DND-41 (cell line): ENCODE measurements at regions not wholly inside any gene's neighbourhood (a gene's known extent, or its start where the extent isn't known, plus 50 kb on each side); places are given as distances from the start of the nearest gene placed in this dataset.

Experiments
- ATAC-seq: fragments of 200-7000 bp; cut with Tn5 transposase; 3 replicates; pipeline ENCODE4 v1.9.1; 2021; ENCODE audit warnings: low read depth; ENCODE audit not compliant: insufficient read depth
- DNase-seq: peaks from one replicate; pipeline ENCODE4 v3.0.0-alpha.2; 2020
- H2AFZ ChIP-seq: 2 replicates; pipeline ENCODE4 v1.6.0; 2012; ENCODE audit warnings: low read depth, low read length
- H3K27ac ChIP-seq: 2 replicates; pipeline ENCODE4 v1.5.1; 2012; ENCODE audit warnings: low read length, inconsistent platforms
- H3K27me3 ChIP-seq: fragments of 200-600 bp; sonication (generic); 2 replicates; pipeline ENCODE4 v1.6.0; 2012; ENCODE audit warnings: low read length, mild to moderate bottlenecking, inconsistent platforms; ENCODE audit not compliant: insufficient read depth, poor library complexity
- H3K36me3 ChIP-seq: 2 replicates; pipeline ENCODE4 v1.5.1; 2012; ENCODE audit warnings: low read length, inconsistent platforms; ENCODE audit not compliant: insufficient read depth
- H3K4me1 ChIP-seq: 2 replicates; pipeline ENCODE4 v1.5.1; 2012; ENCODE audit warnings: mild to moderate bottlenecking, low read length; ENCODE audit not compliant: insufficient read depth
- H3K4me2 ChIP-seq: 2 replicates; pipeline ENCODE4 v1.6.0; 2012; ENCODE audit warnings: mild to moderate bottlenecking, moderate library complexity, low read length, inconsistent platforms; ENCODE audit not compliant: insufficient read depth
- H3K4me3 ChIP-seq, 2 experiments: fragments of 200-600 bp in 1 of 2; shearing (Covaris generic) in 1 of 2; 2 replicates each; pipeline ENCODE4 v1.5.1; 2012 to 2016; ENCODE audit warnings: inconsistent platforms in 2 of 2, low read length in 2 of 2, mild to moderate bottlenecking in 2 of 2, low read depth in 1 of 2, moderate library complexity in 1 of 2
- H3K79me2 ChIP-seq: 2 replicates; pipeline ENCODE4 v1.6.0; 2012; ENCODE audit warnings: low read length, inconsistent platforms; ENCODE audit not compliant: insufficient read depth
- H3K9ac ChIP-seq: 2 replicates; pipeline ENCODE4 v1.6.0; 2012; ENCODE audit warnings: low read depth, mild to moderate bottlenecking, inconsistent platforms, low read length, moderate library complexity
- H3K9me3 ChIP-seq: 2 replicates; pipeline ENCODE4 v1.5.1; 2012; ENCODE audit warnings: low read length, moderate library complexity, mild to moderate bottlenecking, inconsistent platforms; ENCODE audit not compliant: insufficient read depth, severe bottlenecking
- H4K20me1 ChIP-seq: 2 replicates; pipeline ENCODE4 v1.6.0; 2012; ENCODE audit warnings: low read length; ENCODE audit not compliant: insufficient read depth
- CTCF ChIP-seq: IDR thresholded peaks from 2 replicates; pipeline ENCODE4 v1.5.1; 2012; ENCODE audit warnings: borderline replicate concordance, low read length, moderate library complexity, mild to moderate bottlenecking; ENCODE audit not compliant: poor library complexity, severe bottlenecking; ENCODE audit errors: extremely low read depth
- EZH2 ChIP-seq: IDR thresholded peaks from 3 replicates; pipeline ENCODE4 v1.6.1; 2012; ENCODE audit warnings: borderline replicate concordance, low read depth, mild to moderate bottlenecking, moderate library complexity, low read length, inconsistent platforms; ENCODE audit not compliant: severe bottlenecking

GRCh38 chr2:56089931-56090330 is 93.9 kb upstream of the CCDC85A start:
- no peaks in the 10 kb centered on the region for H4K20me1 ChIP-seq
- DNase-seq (no peak), ATAC-seq (no peak)
- no peaks in the 10 kb centered on the region for H3K9me3 ChIP-seq
- no peak overlapping the region for H2AFZ ChIP-seq
- no peak overlapping the region for H3K4me2 ChIP-seq
- TF ChIP-seq EZH2 (no peak), CTCF (no peak)
- no peak overlapping the region for H3K27ac ChIP-seq
- no peak overlapping the region for H3K9ac ChIP-seq
- H3K79me2 ChIP-seq, result no peaks in the 10 kb centered on the region
- no peaks in the 10 kb centered on the region for H3K27me3 ChIP-seq
- H3K4me1 ChIP-seq, result no peaks in the 10 kb centered on the region
- no peaks in the 10 kb centered on the region for H3K36me3 ChIP-seq
- no peak overlapping the region for H3K4me3 ChIP-seq

GRCh38 chr2:56099963-56100362 is 83.8 kb upstream of the CCDC85A start:
- Histone ChIP-seq H3K4me2 (no peak overlapping the region), H3K4me1 (no peaks in the 10 kb centered on the region), H2AFZ (no peak overlapping the region), H3K9ac (no peak overlapping the region), H3K79me2 (no peaks in the 10 kb centered on the region), H3K27ac (no peak overlapping the region), H4K20me1 (no peaks in the 10 kb centered on the region), H3K4me3 (no peak overlapping the region), H3K36me3 (no peaks in the 10 kb centered on the region), H3K9me3 (no peaks in the 10 kb centered on the region), H3K27me3 (peaks cover 8% of the 10 kb centered on the region)
- ATAC-seq (no peak), DNase-seq (no peak)
- no peak for TF ChIP-seq CTCF
- TF ChIP-seq EZH2, result no peak

GRCh38 chr2:56100791-56101312 is 82.9 kb upstream of the CCDC85A start:
- no peaks in the 10 kb centered on the region for H3K4me1 ChIP-seq
- H3K79me2 ChIP-seq, result no peaks in the 10 kb centered on the region
- no peak for ATAC-seq

More at GRCh38 chr2:56100791-56101312, 82.9 kb upstream of the CCDC85A start:
- peaks cover 8% of the 10 kb centered on the region for H3K27me3 ChIP-seq
- H4K20me1 ChIP-seq, result no peaks in the 10 kb centered on the region
- no peaks in the 10 kb centered on the region for H3K36me3 ChIP-seq
- no peak overlapping the region for H3K4me2 ChIP-seq
- no peak for DNase-seq
- H3K4me3 ChIP-seq, result no peak overlapping the region
- no peak for TF ChIP-seq EZH2
- TF ChIP-seq CTCF, result no peak
- no peaks in the 10 kb centered on the region for H3K9me3 ChIP-seq
- no peak overlapping the region for H3K27ac ChIP-seq
- H2AFZ ChIP-seq, result no peak overlapping the region
- H3K9ac ChIP-seq, result no peak overlapping the region
